Stomach smooth muscle (tissue), 2 donors: ENCODE measurements at regions not wholly inside any gene's neighbourhood (a gene's known extent, or its start where the extent isn't known, plus 50 kb on each side); places are given as distances from the start of the nearest gene placed in this dataset.

Experiments used
- H3K27ac ChIP-seq: one replicate; pipeline ENCODE4 v1.7.0; 2013; ENCODE audit warnings: mild to moderate bottlenecking, low read length, inconsistent platforms
- H3K27me3 ChIP-seq, 2 donors: one replicate each; pipeline ENCODE4 v1.7.0; 2013; ENCODE audit warnings: low read length in 2 of 2; ENCODE audit not compliant: insufficient read depth in 2 of 2, control insufficient read depth in 1 of 2
- H3K36me3 ChIP-seq, 2 donors: one replicate each; pipeline ENCODE4 v1.7.0; 2013; ENCODE audit warnings: low read length in 2 of 2; ENCODE audit not compliant: control insufficient read depth in 2 of 2, insufficient read depth in 2 of 2
- H3K4me1 ChIP-seq: one replicate; pipeline ENCODE4 v1.7.0; 2013; ENCODE audit warnings: low read length; ENCODE audit not compliant: control insufficient read depth, insufficient read depth
- H3K4me3 ChIP-seq, 2 donors: one replicate each; pipeline ENCODE4 v1.7.0; 2013; ENCODE audit warnings: low read length in 2 of 2
- H3K9ac ChIP-seq, 2 donors: one replicate each; pipeline ENCODE4 v1.7.0; 2013; ENCODE audit warnings: low read length in 2 of 2, mild to moderate bottlenecking in 1 of 2
- H3K9me3 ChIP-seq, 2 donors: one replicate each; pipeline ENCODE4 v1.7.0; 2013; ENCODE audit warnings: low read length in 2 of 2; ENCODE audit not compliant: control insufficient read depth in 2 of 2
- donor health status: healthy.
- donor health status: Pancreatic carcinoma.

- no peak overlapping the region for H3K27ac ChIP-seq
- no peak overlapping the region for H3K9ac ChIP-seq
- no peaks in the 10 kb centered on the region for H3K9me3 ChIP-seq
- no peaks in the 10 kb centered on the region for H3K4me1 ChIP-seq
- no peaks in the 10 kb centered on the region for H3K27me3 ChIP-seq
- no peak overlapping the region for H3K4me3 ChIP-seq
- H3K36me3 ChIP-seq: no peaks in the 10 kb centered on the region
These were observed 87.8 kb downstream of the PMP22 start for GRCh38 chr17:15177343-15177742.

- H3K9me3 ChIP-seq: no peaks in the 10 kb centered on the region
- H3K27ac ChIP-seq: no peak overlapping the region
- no peaks in the 10 kb centered on the region for H3K36me3 ChIP-seq
- no peaks in the 10 kb centered on the region for H3K4me1 ChIP-seq
- H3K4me3 ChIP-seq: no peak overlapping the region
- no peak overlapping the region for H3K9ac ChIP-seq
- H3K27me3 ChIP-seq: no peaks in the 10 kb centered on the region
These were observed 89.8 kb downstream of the PMP22 start for GRCh38 chr17:15175356-15175755.

- H3K36me3 ChIP-seq: no peaks in the 10 kb centered on the region
- H3K27me3 ChIP-seq: no peaks in the 10 kb centered on the region
- no peaks in the 10 kb centered on the region for H3K4me1 ChIP-seq
- no peak overlapping the region for H3K9ac ChIP-seq
- H3K4me3 ChIP-seq: no peak overlapping the region
- no peak overlapping the region for H3K27ac ChIP-seq
- H3K9me3 ChIP-seq: no peaks in the 10 kb centered on the region
These were observed 93.7 kb downstream of the PMP22 start for GRCh38 chr17:15171167-15172047.

- Histone ChIP-seq H3K9ac (no peak overlapping the region), H3K4me3 (no peak overlapping the region), H3K4me1 (no peaks in the 10 kb centered on the region), H3K9me3 (no peaks in the 10 kb centered on the region), H3K27me3 (no peaks in the 10 kb centered on the region), H3K27ac (no peak overlapping the region), H3K36me3 (no peaks in the 10 kb centered on the region)
These were observed 95.5 kb downstream of the PMP22 start for GRCh38 chr17:15169676-15170075.

DNA sequence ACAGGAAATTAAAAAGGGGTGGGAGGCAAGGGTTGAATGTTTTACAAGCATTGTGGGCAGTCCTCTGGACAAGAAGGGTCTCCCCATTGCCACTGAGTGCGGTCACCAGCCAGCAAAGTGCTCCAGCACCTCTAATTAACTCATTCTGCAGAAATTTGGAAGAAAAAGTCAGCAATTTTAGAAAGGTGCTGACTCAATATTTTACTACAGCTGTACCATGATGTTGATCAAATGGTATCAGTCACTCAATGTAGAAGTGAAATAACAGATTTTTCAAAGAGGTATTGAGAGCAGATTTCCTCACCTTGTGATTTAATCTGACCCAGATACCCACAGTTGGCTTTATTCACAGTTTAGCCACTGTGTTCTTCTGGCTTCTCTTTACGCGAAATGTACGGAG, 96.7 kb downstream of the PMP22 start:
- no peak overlapping the region for H3K4me3 ChIP-seq
- no peaks in the 10 kb centered on the region for H3K27me3 ChIP-seq
- H3K9ac ChIP-seq: no peak overlapping the region

DNA sequence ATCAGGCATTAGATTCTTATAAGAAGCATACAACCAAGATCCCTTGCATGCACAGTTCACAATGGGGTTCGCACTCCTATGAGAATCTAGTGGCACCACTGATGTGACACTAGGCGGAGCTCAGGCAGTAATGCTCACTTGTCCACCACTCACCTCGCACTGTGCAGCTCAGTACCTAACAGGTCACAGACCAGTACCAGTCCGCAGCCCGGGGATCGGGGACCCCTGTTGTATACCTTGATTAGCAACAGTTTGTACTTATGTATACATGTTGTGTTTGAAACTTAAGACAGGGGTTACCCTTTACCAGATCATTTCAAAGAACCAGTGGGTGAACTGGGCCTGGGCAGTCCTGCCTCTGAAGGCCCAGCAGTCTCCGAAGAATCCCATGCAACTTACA, 103.7 kb downstream of the PMP22 start:
- Histone ChIP-seq H3K4me3 (no peak overlapping the region), H3K27me3 (no peaks in the 10 kb centered on the region), H3K36me3 (no peaks in the 10 kb centered on the region), H3K4me1 (no peaks in the 10 kb centered on the region), H3K9me3 (no peaks in the 10 kb centered on the region), H3K9ac (no peak overlapping the region), H3K27ac (no peak overlapping the region)

More for the DNA sequence above, 96.7 kb downstream of the PMP22 start:
- Histone ChIP-seq H3K9me3 (no peaks in the 10 kb centered on the region), H3K27ac (no peak overlapping the region), H3K36me3 (no peaks in the 10 kb centered on the region), H3K4me1 (no peaks in the 10 kb centered on the region)

DNA sequence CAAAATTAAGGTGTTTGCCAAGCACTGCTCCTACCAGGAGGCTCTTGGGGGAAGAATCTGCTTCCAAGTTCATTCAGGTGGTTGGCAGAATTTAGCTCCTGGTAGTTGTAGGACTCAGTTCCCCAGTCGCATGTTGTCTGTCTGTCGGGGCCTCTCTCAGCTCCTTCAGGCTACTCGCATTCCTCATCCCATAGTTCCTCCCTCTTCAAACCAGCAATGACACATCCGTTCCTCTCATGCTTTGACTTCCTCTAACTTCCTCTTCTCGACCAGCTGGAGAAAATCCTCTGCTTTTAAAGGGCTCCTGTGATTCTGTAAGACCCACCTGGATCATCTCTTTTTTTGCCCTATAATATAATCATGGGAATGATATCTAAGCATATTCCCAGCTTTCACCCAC, 108.1 kb downstream of the PMP22 start:
- no peaks in the 10 kb centered on the region for H3K4me1 ChIP-seq
- no peaks in the 10 kb centered on the region for H3K36me3 ChIP-seq
- H3K4me3 ChIP-seq: no peak overlapping the region
- no peak overlapping the region for H3K9ac ChIP-seq
- H3K27me3 ChIP-seq: no peaks in the 10 kb centered on the region
- H3K9me3 ChIP-seq: no peaks in the 10 kb centered on the region
- no peak overlapping the region for H3K27ac ChIP-seq

DNA sequence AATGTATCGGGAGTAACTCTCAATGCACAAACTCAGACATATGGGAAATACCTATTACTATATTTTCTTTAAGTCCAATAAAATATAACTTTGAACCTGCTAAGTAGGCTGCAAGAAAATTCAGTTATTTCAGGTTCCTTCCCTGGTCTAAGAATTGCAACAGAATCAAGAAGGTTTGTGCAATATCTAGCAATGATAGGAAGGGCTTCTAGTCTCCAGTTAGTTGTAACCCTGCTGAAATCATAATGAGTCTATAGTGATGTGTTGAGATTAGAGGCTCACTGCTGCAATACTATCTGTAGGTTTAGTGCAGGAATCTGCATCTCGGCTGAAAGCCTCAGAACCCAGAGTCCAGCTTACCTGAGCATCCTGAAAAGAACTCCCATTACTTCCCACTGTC, 110.5 kb downstream of the PMP22 start:
- Histone ChIP-seq H3K9ac (no peak overlapping the region), H3K36me3 (no peaks in the 10 kb centered on the region), H3K27ac (no peak overlapping the region), H3K4me1 (no peaks in the 10 kb centered on the region), H3K27me3 (no peaks in the 10 kb centered on the region), H3K9me3 (no peaks in the 10 kb centered on the region), H3K4me3 (no peak overlapping the region)

DNA sequence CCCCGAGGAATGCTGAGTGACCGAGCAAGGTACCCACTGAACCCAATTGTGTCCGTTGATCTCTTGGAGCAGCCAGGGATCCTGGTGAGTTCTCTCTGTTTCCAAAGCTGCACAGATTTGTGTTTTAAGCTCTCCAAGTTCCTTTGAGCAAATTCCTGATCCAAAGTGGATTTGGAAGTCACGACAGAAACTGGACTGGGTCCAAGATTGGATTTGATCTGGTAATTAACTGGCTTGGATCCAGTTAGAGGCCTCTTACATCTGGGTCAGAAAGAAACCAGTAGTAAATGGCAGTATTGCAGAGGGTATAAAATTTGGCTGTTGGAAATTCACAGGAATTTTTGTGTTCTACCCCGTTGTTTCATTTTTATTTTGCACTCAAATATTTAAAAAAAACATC, 119.5 kb downstream of the PMP22 start:
- Histone ChIP-seq H3K4me1 (no peaks in the 10 kb centered on the region), H3K36me3 (no peaks in the 10 kb centered on the region), H3K27me3 (no peaks in the 10 kb centered on the region), H3K9me3 (no peaks in the 10 kb centered on the region), H3K9ac (no peak overlapping the region), H3K27ac (no peak overlapping the region), H3K4me3 (no peak overlapping the region)

DNA sequence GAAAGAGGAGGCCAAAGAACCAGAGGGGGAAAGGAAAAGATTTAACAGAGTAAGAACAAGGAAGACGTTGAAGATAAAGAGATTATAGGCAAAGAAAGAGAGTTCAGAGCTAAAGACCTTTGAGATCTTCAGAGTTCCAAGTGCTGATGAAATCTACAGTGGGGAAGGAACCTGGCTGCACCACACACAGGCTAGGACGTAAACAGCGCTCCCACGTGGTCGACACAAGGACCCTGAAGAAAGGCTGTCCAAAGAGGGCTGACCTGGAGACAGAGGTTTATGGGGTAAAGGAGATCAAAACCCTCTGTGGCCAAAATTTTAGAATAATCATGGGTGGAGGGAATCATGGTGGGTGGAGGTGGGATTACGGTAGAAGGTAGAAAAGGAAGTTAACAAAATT, 121.6 kb downstream of the PMP22 start:
- no peaks in the 10 kb centered on the region for H3K36me3 ChIP-seq
- no peaks in the 10 kb centered on the region for H3K9me3 ChIP-seq
- H3K9ac ChIP-seq: no peak overlapping the region
- no peak overlapping the region for H3K4me3 ChIP-seq
- no peak overlapping the region for H3K27ac ChIP-seq
- H3K27me3 ChIP-seq: no peaks in the 10 kb centered on the region
- H3K4me1 ChIP-seq: no peaks in the 10 kb centered on the region

DNA sequence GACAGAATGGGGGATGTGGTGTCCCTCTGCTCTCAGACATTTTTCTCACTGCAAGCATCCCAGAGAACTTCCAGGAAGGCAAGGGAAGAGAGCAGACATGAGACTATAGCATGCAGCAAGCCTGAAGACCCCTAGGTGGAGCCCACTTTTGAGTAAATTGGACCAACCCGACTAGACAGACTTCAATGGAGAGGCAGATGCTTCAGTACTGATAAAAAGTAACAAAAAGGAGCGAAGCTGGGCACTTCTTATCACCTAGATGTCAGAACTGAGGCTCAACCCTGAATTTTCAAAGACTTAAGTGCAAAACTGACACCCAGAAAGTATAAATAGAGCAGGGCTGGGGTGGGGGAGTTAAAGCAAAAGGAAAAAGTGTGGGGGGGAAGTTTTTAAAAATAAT, 130.8 kb downstream of the PMP22 start:
- H3K27ac ChIP-seq: no peak overlapping the region

More for the DNA sequence above, 130.8 kb downstream of the PMP22 start:
- Histone ChIP-seq H3K9me3 (no peaks in the 10 kb centered on the region), H3K27me3 (peaks cover 0 to 5% of the 10 kb centered on the region in 2 donors), H3K9ac (no peak overlapping the region), H3K4me3 (no peak overlapping the region), H3K36me3 (no peaks in the 10 kb centered on the region), H3K4me1 (peaks cover 4% of the 10 kb centered on the region)
